ENCODE measurements at regions not wholly inside any gene's neighbourhood (a gene's known extent, or its start where the extent isn't known, plus 50 kb on each side); places are given as distances from the start of the nearest gene placed in this dataset.

GRCh38 chr15:96237002-96237401, 93.5 kb upstream of the NR2F2 start:
- TF ChIP-seq POLR2A (IDR thresholded peaks at IDR 0.05): no peak
- TF ChIP-seq CTCF (IDR thresholded peaks at IDR 0.05): no peak
- no peak for TF ChIP-seq POLR2AphosphoS5 (IDR thresholded peaks at IDR 0.05)
- no peak for TF ChIP-seq EP300 (IDR thresholded peaks at IDR 0.05)
- 81 to 93% methylated on average over 1 of the region's 1 CpG for WGBS, 2 donors
- no peaks in the 10 kb centered on the region for H3K27me3 ChIP-seq
- H3K36me3 ChIP-seq: no peaks in the 10 kb centered on the region
- DNase-seq: no peak
- H3K27ac ChIP-seq: no peak overlapping the region
- peaks cover 0 to 4% (median 0%) of the 10 kb centered on the region in 4 donors for H3K9me3 ChIP-seq
- no peaks in the 10 kb centered on the region for H3K4me1 ChIP-seq
- intact Hi-C loops (cut with DNase I): no loop called here
- H3K4me3 ChIP-seq: no peak overlapping the region

- no peak overlapping the region for H3K27ac ChIP-seq
- intact Hi-C loops (cut with DNase I): no loop called here
- no peak for TF ChIP-seq POLR2A (IDR thresholded peaks at IDR 0.05)
- no peak for TF ChIP-seq CTCF (IDR thresholded peaks at IDR 0.05)
- TF ChIP-seq POLR2AphosphoS5 (IDR thresholded peaks at IDR 0.05): no peak
- no peak for TF ChIP-seq EP300 (IDR thresholded peaks at IDR 0.05)
- no peaks in the 10 kb centered on the region for H3K27me3 ChIP-seq
- no peaks in the 10 kb centered on the region for H3K4me1 ChIP-seq
- no peak for DNase-seq
- WGBS, 2 donors: 86 to 88% methylated on average over 1 of the region's 1 CpG
- H3K4me3 ChIP-seq: no peak overlapping the region
- no peaks in the 10 kb centered on the region for H3K36me3 ChIP-seq
- peaks cover 0 to 4% (median 0%) of the 10 kb centered on the region in 4 donors for H3K9me3 ChIP-seq
These were observed 87.7 kb upstream of the NR2F2 start for GRCh38 chr15:96242761-96243160.

- no peaks in the 10 kb centered on the region for H3K4me1 ChIP-seq
- intact Hi-C loops (cut with DNase I): no loop called here
- no peaks in the 10 kb centered on the region for H3K36me3 ChIP-seq
- no peaks in the 10 kb centered on the region for H3K27me3 ChIP-seq
- TF ChIP-seq POLR2A (IDR thresholded peaks at IDR 0.05) (no peak), EP300 (IDR thresholded peaks at IDR 0.05) (no peak)
- 59 to 74% methylated on average over 4 of the region's 4 CpGs for WGBS, 2 donors
- H3K9me3 ChIP-seq: peaks cover 0 to 4% (median 0%) of the 10 kb centered on the region in 4 donors
- H3K27ac ChIP-seq: no peak overlapping the region
- no peak overlapping the region for H3K4me3 ChIP-seq
- DNase-seq: no peak
These were observed 86.8 kb upstream of the NR2F2 start for GRCh38 chr15:96243701-96244100.

- no peak for TF ChIP-seq POLR2AphosphoS5 (IDR thresholded peaks at IDR 0.05)
- TF ChIP-seq EP300 (IDR thresholded peaks at IDR 0.05): no peak
- TF ChIP-seq CTCF (IDR thresholded peaks at IDR 0.05): no peak
- no peak for TF ChIP-seq POLR2A (IDR thresholded peaks at IDR 0.05)
- H3K4me1 ChIP-seq: no peaks in the 10 kb centered on the region
- 89 to 91% methylated on average over 2 of the region's 2 CpGs for WGBS, 2 donors
- H3K27me3 ChIP-seq: no peaks in the 10 kb centered on the region
- DNase-seq: no peak
- intact Hi-C loops (cut with DNase I): no loop called here
- no peaks in the 10 kb centered on the region for H3K36me3 ChIP-seq
- H3K4me3 ChIP-seq: no peak overlapping the region
- H3K27ac ChIP-seq: no peak overlapping the region
- H3K9me3 ChIP-seq: peaks cover 0 to 4% (median 0%) of the 10 kb centered on the region in 4 donors
These were observed 85.2 kb upstream of the NR2F2 start for GRCh38 chr15:96245252-96245651.

- no peak overlapping the region for H3K4me3 ChIP-seq
- no peaks in the 10 kb centered on the region for H3K27me3 ChIP-seq
- intact Hi-C loops (cut with DNase I): no loop called here
- 78 to 80% methylated on average over 4 of the region's 4 CpGs for WGBS, 2 donors
- no peaks in the 10 kb centered on the region for H3K4me1 ChIP-seq
- no peak overlapping the region for H3K27ac ChIP-seq
- TF ChIP-seq POLR2AphosphoS5 (IDR thresholded peaks at IDR 0.05) (no peak), POLR2A (IDR thresholded peaks at IDR 0.05) (no peak), EP300 (IDR thresholded peaks at IDR 0.05) (no peak), CTCF (IDR thresholded peaks at IDR 0.05) (no peak)
- no peak for DNase-seq
- H3K36me3 ChIP-seq: peaks cover 0 to 1% (median 0%) of the 10 kb centered on the region in 4 donors
- H3K9me3 ChIP-seq: peaks cover 0 to 3% (median 0%) of the 10 kb centered on the region in 4 donors
These were observed 84.4 kb upstream of the NR2F2 start for GRCh38 chr15:96246057-96246456.
